ENCODE measurements at regions not wholly inside any gene's neighbourhood (a gene's known extent, or its start where the extent isn't known, plus 50 kb on each side); places are given as distances from the start of the nearest gene placed in this dataset.
A peak's percentile ranks its signal among the peaks of the same experiment; 100 is the strongest.

DNA sequence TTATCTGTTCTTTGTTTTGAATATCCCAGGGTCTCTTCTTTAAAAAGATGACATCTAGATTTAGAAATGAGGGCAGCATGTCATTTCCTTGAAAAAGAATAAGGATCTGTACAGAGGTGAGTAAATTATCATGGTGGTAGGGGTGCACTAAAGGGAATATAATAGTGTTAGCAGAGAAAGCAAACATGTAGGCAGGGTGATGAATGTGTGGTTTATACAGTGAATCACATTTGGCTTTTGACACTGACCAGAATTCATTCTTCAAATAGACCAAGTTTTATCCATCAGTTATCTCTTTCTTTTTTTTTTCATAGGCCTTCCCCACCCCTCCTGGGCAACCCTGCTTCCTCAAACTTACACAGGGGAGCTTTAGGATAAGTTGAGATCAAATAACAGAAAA, 184.5 kb upstream of the LRP1B start:
- peak; percentile 4 for DNase-seq

DNA sequence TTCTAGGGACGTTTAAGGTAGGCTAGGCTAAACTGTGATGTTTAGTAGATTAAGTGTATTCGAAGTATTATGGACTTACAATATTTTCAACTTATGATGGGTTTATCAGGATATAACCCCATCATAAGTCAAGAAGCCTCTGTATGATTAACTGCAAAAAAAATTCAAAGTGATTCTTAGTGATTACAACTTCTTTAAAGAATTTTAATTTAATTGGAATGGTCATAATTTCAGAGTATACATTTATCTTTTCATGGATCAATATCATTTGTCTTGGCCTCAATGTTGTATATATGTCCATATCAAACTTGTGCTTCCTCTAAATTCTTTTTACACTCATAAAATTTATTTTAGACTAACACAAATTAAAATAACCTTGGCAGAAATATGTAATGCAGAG, 183.3 kb upstream of the LRP1B start:
- no peak for DNase-seq

DNA sequence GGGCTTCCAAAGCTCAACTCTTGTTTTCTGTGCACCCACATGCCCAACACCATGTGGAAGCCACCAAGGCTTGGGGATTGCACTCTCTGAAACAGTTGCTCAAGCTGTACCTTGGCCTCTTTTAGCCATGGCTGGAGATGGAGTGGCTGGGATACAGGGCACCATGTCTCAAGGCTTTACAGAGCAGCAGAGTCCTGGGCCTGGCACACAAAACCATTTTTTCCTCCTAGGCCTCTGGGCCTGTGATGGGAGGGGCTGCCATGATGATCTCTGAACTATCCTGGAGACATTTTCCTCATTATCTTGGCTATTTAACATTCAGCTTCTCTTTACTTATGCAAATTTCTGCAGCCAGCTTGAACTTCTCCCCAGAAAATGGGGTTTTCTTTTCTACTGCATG, 179.7 kb upstream of the LRP1B start:
- DNase-seq, result no peak

DNA sequence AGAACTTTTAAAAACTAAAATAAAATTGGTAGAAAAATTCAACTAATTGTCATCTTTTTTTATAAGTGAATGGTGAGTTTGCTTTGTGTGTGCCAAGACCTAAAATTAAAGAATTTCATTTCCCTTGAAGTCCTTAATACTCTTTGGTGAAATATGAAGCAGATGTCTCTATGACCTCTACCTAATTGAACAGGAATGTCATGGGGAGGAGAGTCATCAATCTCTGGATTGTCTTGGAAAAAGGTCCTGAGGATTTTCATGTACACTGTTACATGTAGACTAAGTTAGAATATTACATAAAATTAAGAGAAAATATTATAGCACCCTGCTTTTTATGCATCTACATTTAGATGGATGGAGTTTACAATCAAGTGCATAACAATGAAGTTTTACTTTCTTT, 177.9 kb upstream of the LRP1B start:
- peak; percentile 12 for DNase-seq

DNA sequence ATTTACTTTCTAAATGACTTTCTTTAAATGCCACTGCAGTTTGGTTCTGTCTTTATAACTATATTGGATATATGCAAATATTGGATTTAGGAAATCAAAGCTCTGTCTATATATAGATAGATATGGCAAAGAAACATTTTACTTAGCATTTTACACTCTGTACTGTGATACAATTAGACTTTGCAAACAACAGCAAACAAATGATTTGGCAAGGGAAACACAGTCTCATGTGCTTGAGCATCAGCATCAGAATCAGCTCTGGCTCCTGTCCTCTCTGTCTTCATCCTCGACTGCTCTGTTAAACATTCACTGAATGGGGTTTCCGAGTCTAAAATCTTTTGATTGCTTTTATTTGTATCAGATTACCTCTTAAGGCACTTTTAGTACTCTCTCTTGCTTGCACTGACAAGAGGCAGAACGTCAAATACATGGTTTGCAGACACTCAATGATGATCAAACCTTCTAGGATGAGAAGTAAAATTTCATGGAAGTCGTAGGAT, 176.8 kb upstream of the LRP1B start:
- DNase-seq, result no peak

DNA sequence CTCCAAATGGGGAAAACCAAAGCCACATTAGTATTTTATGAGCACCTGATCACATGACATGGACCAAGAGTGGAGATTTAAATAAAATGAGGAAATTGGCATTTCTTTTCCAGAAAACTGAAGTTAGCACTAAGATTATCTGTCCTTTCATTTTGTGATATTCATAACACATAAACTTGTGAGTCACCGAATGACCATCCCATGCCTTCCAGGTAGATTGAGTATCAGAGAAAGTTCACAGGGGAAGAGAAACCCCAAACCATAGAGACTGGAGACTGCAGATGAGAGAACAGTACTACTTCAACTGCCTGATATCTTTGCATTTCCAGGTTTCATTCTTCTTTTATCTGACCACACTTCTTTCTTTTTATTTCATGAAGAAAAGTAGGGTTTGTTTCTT, 176.3 kb upstream of the LRP1B start:
- no peak for DNase-seq

DNA sequence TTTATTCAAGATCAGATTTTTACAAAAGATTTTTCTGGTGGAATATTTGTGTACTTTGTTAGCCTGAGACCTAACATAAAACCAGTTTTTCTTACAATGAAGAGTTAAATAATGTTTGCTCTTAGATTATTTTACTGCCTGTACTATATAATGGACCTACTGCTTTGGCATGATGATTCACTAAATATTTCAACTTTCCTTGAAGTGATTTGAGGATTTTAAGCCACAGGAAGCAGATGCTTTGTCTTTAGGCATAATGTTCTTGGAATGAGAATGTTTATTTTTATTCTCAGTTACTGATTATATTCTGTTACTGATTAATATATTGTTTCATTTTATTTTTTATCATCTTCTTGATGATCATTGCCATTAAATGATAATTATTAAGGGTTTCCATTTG, 175.3 kb upstream of the LRP1B start:
- DNase-seq, result peak; percentile 42

DNA sequence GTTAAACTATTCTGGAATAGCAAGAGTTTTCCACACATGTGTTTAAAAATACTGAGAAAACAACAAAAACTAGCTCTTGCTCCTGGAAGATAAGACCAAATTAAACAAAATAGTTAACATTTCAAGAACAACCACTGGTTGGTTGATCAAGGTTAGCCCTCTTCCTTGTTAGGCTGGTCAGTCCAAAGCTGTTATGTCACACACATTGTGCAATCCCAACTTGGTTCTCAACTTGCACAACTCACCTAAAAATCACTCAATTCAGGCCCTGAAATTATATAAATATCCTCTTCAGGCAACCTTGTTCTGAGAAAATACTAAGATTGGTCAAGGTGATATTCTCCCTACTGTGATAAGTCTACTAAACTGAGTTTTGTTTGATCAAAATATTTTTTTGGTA, 169.7 kb upstream of the LRP1B start:
- DNase-seq, result no peak

DNA sequence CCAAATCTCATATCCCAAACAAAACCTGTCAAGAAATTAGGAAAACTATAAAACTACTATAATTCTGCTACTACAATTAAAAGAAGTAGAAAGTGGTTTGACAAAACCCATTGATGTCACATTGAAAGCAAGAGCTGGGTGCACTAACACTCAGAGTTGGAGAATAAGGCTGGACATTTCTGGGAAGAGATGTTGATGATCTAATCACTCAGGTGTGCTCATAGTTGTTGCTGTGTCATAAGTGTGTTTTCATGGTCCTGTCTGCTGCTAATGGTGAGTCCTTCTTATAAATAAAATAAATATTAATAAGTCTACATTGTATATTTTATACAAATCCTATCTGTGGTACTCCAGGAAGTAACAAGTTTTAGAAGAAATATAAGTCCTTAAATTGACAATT, 168.2 kb upstream of the LRP1B start:
- DNase-seq, result no peak

DNA sequence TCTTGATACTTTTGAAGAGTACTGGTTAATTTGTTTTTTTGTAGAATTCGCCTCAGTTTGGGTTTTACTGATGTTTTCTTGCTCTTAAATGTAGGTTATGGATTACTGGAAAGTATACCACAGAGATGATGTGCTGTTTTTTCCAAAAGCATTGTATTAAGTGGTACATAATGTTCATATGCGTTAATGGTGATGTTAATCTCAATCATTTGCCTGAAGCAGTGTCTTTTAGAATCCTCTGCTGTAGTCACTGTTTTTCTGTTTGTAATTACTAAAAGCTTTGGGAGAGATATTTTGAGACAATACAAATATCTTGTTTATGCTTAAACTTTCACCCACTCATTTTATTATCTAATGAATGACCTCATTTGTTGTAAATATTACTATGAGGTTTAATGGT, 163.4 kb upstream of the LRP1B start:
- DNase-seq, result no peak

DNA sequence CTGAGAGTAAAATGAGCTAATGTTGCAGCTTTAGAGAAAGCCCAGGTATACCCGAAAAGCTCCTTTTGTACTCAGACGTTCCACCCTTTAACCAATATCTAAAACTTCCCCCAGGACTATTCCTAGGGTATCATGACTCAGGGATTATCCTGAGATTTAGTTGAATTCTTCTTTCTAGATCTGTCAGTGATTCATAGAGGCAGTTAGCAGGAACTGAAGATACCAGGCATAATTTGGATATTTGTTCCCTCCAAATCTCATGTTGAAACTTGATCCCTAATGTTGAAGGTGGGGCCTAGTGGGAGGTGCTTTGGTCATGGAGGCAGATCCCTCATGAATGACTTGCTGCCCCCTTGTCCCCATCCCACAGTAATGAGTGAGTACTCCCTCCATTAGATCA, 161.2 kb upstream of the LRP1B start:
- peak; percentile 56 for DNase-seq

DNA sequence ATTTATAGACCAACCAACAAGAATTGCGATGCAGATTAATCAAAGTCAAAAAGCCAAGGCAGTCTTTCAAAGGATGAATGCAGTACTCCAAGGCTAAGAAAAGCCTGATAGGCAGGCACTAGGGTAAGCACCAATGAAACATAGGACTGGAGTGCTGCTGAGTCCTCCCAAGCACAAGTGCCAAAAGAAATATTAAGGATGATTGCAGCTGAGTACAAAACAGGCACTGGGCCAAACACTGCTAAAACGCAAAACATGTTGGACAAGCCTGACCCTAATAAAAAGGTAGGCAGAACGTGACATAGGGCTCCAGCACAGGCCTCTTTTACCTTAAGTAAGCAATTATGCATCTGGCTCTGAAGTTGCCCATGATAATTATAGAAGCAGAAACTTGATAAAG, 160.1 kb upstream of the LRP1B start:
- peak; percentile 3 for DNase-seq

DNA sequence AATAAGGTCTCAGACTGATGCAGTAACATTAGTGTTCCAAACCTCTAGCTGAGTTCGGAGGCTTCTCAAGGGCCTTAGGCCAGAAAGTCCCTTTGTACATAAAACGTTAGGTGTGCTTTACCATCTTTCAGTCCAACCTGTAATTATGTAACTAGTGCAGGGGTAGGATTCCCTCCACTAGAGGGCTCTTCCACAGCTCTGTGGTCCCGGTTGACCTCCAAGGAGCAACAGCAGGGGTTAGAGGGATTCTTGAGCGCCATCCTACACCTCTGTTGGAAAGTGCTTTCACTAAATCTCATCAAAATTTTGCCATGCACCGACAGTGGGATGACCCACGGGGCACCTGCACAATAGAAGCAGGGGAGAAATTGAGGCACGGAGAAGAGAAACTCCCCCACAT, 155.8 kb upstream of the LRP1B start:
- no peak for DNase-seq

DNA sequence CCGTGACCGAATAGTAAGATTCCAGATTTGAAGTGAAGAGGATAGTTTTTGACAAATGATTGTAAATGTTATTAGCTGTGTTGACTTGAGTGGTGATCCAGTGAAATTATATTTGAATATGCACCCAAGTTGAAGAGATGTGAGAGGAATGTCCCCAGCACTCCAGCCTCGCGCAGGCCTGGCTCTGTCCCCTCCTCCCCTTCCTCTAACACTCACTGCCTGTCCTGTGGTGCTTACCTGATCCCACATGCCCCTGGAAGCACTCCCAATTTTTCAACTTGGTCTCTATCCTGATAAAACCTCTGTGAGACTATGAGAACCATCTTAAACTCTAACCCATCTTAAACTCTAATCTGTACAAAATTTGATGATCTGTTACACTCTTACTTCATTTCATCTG, 154.7 kb upstream of the LRP1B start:
- no peak for DNase-seq

DNA sequence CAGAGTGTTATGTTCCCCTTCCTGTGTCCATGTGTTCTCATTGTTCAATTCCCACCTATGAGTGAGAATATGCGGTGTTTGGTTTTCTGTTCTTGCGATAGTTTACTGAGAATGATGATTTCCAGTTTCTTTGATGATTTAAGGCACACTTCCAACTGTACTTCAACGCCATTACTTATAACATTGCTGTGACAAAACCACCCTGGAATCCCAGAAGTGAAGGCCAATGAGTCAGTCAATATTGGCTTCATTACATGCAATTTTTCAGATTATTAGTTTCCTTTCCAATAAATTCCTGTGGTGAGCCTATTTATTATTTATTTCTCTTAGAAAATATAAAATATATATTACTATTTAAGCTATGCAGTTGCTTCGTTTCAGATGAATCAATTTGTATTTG, 153.5 kb upstream of the LRP1B start:
- DNase-seq, result peak; percentile 47

DNA sequence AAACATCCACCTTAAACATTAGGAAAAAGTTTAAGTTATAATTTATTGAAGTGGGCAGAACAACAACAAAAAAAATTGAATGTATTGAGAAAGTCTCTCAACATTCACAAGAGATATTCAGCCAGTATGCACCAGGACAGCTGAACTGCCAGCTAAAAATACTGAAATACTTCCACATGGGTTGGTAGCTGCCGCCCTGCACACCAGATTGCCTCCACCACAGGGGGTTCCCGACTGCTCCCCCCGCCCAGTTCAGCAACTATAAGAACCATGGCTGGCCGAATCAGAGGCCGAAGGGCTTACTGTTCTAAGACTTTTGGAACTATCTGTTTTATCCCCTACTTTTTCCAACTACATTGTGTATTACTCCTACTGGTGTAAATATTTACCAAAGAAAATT, 150.0 kb upstream of the LRP1B start:
- no peak for DNase-seq

DNA sequence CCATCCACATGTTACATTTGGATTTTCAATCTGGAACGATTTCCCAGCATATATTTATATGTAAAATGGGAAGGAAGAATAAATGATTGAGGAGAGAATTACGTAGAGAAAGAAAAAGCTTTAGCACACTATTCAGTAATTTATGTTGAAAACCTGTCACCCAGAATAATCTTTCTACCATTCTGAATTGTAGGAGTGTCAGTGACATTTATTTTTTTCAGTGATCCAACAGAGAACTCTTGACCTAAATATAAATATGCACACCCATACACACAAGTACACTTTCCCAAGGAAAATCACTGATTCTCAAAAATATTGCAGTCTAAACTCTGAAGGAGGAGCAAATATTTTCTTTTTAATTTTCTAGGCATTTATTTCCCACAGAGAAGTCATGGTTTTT, 140.2 kb upstream of the LRP1B start:
- DNase-seq, result no peak

DNA sequence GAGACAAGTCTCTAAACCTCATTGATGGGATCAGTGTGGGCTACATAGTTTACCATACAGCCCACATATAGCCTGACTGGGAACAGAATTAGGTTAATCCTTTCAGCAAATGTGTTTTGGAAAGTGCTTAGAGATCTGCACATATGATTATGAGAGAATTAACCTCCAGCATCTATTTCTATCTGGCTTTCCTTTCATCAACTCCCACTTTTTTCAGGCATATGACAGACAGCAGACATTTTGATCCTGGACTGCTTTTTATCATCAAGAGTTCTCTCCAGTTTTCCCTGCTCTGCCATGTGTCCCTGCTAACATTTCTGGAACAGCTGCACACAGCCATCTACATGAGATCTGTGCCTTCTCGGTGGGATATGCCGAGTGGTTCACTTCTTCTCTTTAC, 139.5 kb upstream of the LRP1B start:
- DNase-seq, result no peak

DNA sequence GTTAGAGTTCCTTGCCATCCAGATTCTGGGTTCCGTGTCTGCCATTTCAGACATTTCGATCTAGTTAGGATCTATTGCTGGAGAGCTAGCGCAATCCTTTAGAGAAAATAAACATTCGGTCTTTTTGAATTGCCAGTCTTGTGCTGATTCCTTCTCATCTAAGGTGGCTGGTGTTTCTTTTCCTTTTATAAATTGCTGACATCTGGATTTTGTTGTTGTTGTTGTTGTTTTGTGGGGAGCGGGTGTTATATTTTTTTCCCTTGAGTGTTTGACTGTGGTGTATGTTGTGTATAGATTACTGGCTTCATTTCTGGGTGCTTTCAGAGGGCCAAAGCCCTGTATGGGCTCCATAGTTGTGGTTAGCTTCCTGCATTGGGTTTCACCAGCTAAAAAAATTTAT, 128.5 kb upstream of the LRP1B start:
- DNase-seq, result no peak

DNA sequence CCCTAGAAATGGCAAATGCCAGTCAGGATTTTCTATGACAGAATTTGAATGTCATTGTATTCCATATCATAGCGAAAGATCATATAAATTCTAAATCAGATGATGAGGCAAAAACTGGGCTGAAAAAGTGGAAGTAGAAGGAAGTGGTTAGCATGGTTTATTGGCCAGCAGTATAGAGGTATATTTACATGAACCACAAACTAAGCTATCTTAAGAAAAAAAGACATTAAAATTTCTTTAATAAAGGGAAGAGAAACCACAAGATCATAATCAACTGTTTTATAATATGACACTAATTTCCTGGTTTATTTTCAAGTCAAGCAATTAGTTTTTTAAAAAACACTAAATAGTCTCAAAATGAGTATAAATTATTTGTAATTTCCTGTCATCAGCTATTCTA, 123.2 kb upstream of the LRP1B start:
- no peak for DNase-seq

DNA sequence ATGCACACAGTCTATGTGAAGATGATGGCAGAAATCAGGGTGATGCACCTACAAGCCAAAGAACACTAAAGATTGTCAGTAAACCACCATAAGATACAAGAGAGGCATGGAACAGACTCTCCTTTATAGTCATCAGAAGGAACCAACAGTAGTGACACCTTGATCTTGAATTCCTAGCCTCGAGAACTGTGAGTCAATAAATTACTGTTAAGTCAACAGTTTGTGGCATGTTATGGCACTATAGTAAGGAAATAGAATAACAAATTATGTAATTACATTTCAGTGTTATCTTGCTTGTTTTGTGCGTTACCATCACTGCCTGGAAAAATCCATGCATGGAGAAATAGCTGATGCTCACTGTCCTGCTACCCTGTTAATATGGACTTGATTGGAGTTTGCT, 110.2 kb upstream of the LRP1B start:
- no peak for DNase-seq

DNA sequence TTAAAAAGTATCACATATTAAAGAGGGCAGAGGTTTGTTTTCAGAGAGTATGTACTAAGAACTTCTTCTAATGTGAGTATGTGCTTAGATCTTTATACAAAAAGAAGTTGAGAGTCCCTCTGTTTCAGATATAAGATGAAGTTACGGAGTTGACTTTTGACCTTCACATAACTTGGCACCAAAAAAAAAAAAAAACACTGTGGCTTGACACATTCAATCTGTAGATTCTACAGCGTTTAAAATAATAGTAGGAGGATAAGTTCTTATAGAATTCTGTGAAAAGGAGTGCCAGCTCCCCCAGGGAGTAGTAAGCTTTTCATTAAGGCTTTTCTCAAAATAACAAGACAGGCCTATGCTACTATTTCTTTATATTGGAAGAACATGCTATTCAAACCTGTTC, 105.4 kb upstream of the LRP1B start:
- no peak for DNase-seq

DNA sequence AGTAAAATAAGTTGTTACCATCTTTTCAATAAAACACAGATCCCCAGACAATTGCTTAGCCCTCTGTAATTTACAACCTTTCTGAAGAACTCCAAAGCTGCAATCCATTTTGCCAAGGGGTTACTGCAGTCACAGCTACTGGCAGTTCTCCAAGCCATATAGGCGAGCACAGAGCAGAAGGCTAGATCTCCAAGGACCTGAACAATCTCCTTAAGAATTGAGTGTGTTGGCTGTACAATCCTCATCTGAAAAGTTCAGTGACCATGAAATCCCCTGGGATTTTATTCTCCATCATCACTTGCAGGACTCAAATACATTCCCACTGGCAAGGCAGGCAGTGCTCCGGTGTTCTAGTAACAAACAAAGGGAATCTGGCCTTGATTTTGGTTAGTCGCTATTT, 103.9 kb upstream of the LRP1B start:
- DNase-seq, result peak; percentile 0

DNA sequence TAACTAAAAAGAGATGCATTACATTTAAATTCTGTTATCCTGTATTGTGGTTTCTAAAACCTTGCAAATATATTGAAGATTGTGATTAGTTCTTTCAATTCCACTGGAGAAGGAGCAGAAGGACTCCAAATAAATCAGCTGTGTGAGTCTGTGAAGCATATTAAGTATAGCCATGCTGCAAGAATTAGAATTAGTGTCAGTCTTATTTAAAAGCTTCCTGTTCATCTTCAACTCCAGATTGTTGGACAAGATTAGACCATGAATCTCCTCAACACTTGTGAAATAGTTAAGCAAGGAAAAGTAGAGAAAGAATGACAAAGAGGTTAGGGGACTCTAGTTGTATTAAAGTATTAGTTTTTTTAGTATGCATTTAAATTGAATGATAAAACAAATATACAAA, 92.5 kb upstream of the LRP1B start:
- DNase-seq, result no peak

DNA sequence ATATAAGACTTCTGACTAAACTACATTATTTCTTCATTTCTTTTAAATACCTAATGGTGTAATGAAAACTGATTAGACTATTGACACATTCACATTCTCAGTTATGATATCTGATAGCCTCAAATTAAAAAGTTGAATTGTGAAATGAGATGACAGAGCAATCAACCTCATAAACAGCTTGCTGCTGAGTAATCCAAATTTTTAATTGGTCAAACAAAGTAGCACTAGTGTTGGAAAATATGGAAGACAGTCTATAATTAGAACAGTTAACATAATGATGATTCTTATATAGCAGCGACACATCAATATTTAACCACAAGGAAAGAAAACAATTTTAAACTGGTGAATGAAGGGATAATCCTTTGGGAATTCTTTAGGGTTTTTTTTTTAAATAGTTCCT, 91.9 kb upstream of the LRP1B start:
- DNase-seq, result no peak

DNA sequence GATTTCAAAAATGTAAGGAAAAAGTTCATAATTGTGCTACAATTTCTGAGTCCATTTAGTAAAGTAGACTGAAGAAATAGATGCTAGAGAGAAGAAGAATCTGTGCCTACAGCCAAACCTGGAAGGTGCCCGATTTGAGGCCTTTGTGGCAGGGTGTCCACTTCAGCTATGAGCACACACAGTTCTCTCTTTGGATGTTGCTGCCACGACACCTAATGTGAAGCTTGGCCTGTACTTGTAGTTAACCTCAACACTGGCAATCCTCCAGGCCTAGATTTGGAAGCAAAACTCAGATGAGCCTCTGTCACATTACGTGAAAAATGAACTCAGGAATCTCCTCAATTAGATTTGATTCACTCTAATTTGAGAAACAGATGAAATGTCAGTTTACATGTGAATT, 90.1 kb upstream of the LRP1B start:
- DNase-seq, result no peak

Measured in EL (cell line).